ENCODE measurements at regions not wholly inside any gene's neighbourhood (a gene's known extent, or its start where the extent isn't known, plus 50 kb on each side); places are given as distances from the start of the nearest gene placed in this dataset.
A peak's percentile ranks its signal among the peaks of the same experiment; 100 is the strongest.

- no peaks in the 10 kb centered on the region for H3K36me3 Mint-ChIP-seq
Measured at GRCh38 chr10:91154842-91155241, 65.6 kb upstream of the PCGF5 start.

GRCh38 chr10:91156196-91156595 lies 64.3 kb upstream of the PCGF5 start:
- Mint-ChIP-seq H3K4me1 (peaks cover 0 to 4% of the 10 kb centered on the region in 2 donors), H3K27me3 (ENCODE audit: low read depth in 2 of 2) (peaks cover 6 to 8% of the 10 kb centered on the region in 2 donors), H3K36me3 (no peaks in the 10 kb centered on the region), H3K9me3 (no peaks in the 10 kb centered on the region), H3K4me3 (no peak overlapping the region), H3K27ac (no peak overlapping the region)
- WGBS (ENCODE audit: insufficient coverage) = 29% methylated on average over 2 of the region's 2 CpGs
- Histone ChIP-seq H3K36me3 (ENCODE audit: control insufficient read depth, insufficient read depth, low read length) (no peaks in the 10 kb centered on the region), H3K9me3 (ENCODE audit: control insufficient read depth, insufficient read depth, low read length) (no peaks in the 10 kb centered on the region), H3K4me3 (ENCODE audit: low read length) (no peak overlapping the region), H3K27ac (ENCODE audit: low read length) (no peak overlapping the region), H3K27me3 (ENCODE audit: control insufficient read depth, insufficient read depth, low read length) (no peaks in the 10 kb centered on the region), H3K4me1 (ENCODE audit: control insufficient read depth, insufficient read depth, low read length) (no peaks in the 10 kb centered on the region)
- intact Hi-C loops (cut with micrococcal nuclease) = no loop called here
- DNase-seq = no peak
- no peak for TF ChIP-seq CTCF (IDR thresholded peaks at IDR 0.05)
- no peak for ATAC-seq

More at GRCh38 chr10:91154842-91155241, 65.6 kb upstream of the PCGF5 start:
- H3K4me1 ChIP-seq (ENCODE audit: control insufficient read depth, insufficient read depth, low read length) = no peaks in the 10 kb centered on the region
- no peak for ATAC-seq
- intact Hi-C loops (cut with micrococcal nuclease) = no loop called here
- H3K4me3 Mint-ChIP-seq = no peak overlapping the region
- H3K4me3 ChIP-seq (ENCODE audit: low read length) = no peak overlapping the region
- no peaks in the 10 kb centered on the region for H3K36me3 ChIP-seq (ENCODE audit: control insufficient read depth, insufficient read depth, low read length)
- no peak for DNase-seq
- no peaks in the 10 kb centered on the region for H3K9me3 Mint-ChIP-seq
- no peak for TF ChIP-seq CTCF (IDR thresholded peaks at IDR 0.05)
- WGBS (ENCODE audit: insufficient coverage) = 66% methylated on average over 2 of the region's 2 CpGs
- H3K4me1 Mint-ChIP-seq = no peaks in the 10 kb centered on the region
- no peak overlapping the region for H3K27ac Mint-ChIP-seq
- H3K9me3 ChIP-seq (ENCODE audit: control insufficient read depth, insufficient read depth, low read length) = no peaks in the 10 kb centered on the region
- no peaks in the 10 kb centered on the region for H3K27me3 ChIP-seq (ENCODE audit: control insufficient read depth, insufficient read depth, low read length)
- peaks cover 6 to 9% of the 10 kb centered on the region in 2 donors for H3K27me3 Mint-ChIP-seq (ENCODE audit: low read depth in 2 of 2)
- no peak overlapping the region for H3K27ac ChIP-seq (ENCODE audit: low read length)

GRCh38 chr10:91159254-91159783 lies 61.1 kb upstream of the PCGF5 start:
- H3K36me3 Mint-ChIP-seq = no peaks in the 10 kb centered on the region
- Histone ChIP-seq H3K27ac (ENCODE audit: low read length) (no peak overlapping the region), H3K4me1 (ENCODE audit: control insufficient read depth, insufficient read depth, low read length) (peaks cover 16% of the 10 kb centered on the region), H3K36me3 (ENCODE audit: control insufficient read depth, insufficient read depth, low read length) (no peaks in the 10 kb centered on the region), H3K9me3 (ENCODE audit: control insufficient read depth, insufficient read depth, low read length) (no peaks in the 10 kb centered on the region), H3K4me3 (ENCODE audit: low read length) (no peak overlapping the region), H3K27me3 (ENCODE audit: control insufficient read depth, insufficient read depth, low read length) (no peaks in the 10 kb centered on the region)
- peaks cover 15 to 24% of the 10 kb centered on the region in 2 donors for H3K4me1 Mint-ChIP-seq
- ATAC-seq (no peak), DNase-seq (no peak)
- TF ChIP-seq CTCF (IDR thresholded peaks at IDR 0.05) = no peak
- H3K27me3 Mint-ChIP-seq (ENCODE audit: low read depth in 2 of 2) = peaks cover 6 to 8% of the 10 kb centered on the region in 2 donors
- no peaks in the 10 kb centered on the region for H3K9me3 Mint-ChIP-seq
- intact Hi-C loops (cut with micrococcal nuclease) = no loop called here
- no peak overlapping the region for H3K4me3 Mint-ChIP-seq
- 91% methylated on average over 1 of the region's 2 CpGs for WGBS (ENCODE audit: insufficient coverage)
- H3K27ac Mint-ChIP-seq = no peak overlapping the region

GRCh38 chr10:91162050-91162494 lies 58.4 kb upstream of the PCGF5 start:
- peak overlapping the region; percentile 87 for H3K4me3 ChIP-seq (ENCODE audit: low read length)

More at GRCh38 chr10:91162050-91162494, 58.4 kb upstream of the PCGF5 start:
- H3K36me3 ChIP-seq (ENCODE audit: control insufficient read depth, insufficient read depth, low read length) = no peaks in the 10 kb centered on the region
- DNase-seq = peak in 1 of 2 donors; percentile 49
- H3K9me3 ChIP-seq (ENCODE audit: control insufficient read depth, insufficient read depth, low read length) = no peaks in the 10 kb centered on the region
- H3K4me1 ChIP-seq (ENCODE audit: control insufficient read depth, insufficient read depth, low read length) = peaks cover 17% of the 10 kb centered on the region
- intact Hi-C loops (cut with micrococcal nuclease) = no loop called here
- no peaks in the 10 kb centered on the region for H3K27me3 ChIP-seq (ENCODE audit: control insufficient read depth, insufficient read depth, low read length)
- Mint-ChIP-seq H3K4me3 (peak overlapping the region; percentile 89), H3K27me3 (ENCODE audit: low read depth in 2 of 2) (peaks cover 4 to 8% of the 10 kb centered on the region in 2 donors), H3K36me3 (no peaks in the 10 kb centered on the region), H3K9me3 (no peaks in the 10 kb centered on the region), H3K4me1 (peaks cover 25 to 32% of the 10 kb centered on the region in 2 donors), H3K27ac (peak overlapping the region; percentile 84 to 98)
- TF ChIP-seq CTCF (IDR thresholded peaks at IDR 0.05) = no peak
- peak overlapping the region; percentile 96 for H3K27ac ChIP-seq (ENCODE audit: low read length)
- WGBS (ENCODE audit: insufficient coverage) = 9% methylated on average over 10 of the region's 13 CpGs
- peak in 1 of 3 donors; percentile 15 for ATAC-seq
